ENCODE measurements at regions not wholly inside any gene's neighbourhood (a gene's known extent, or its start where the extent isn't known, plus 50 kb on each side); places are given as distances from the start of the nearest gene placed in this dataset.

GRCh38 chr12:114902665-114903064 lies 218.7 kb upstream of the TBX3 start:
- no CpG with 5 or more reads among the region's 5 CpGs for WGBS (ENCODE audit: extremely low coverage, insufficient coverage, insufficient read length)
- Histone ChIP-seq H2AFZ (ENCODE audit: insufficient read depth, low read length, poor library complexity) (no peak overlapping the region), H2BK12ac (ENCODE audit: low read length) (no peak overlapping the region), H2BK5ac (ENCODE audit: low read depth, low read length, poor library complexity) (no peak overlapping the region), H3K27me3 (ENCODE audit: insufficient read depth, low read length) (no peaks in the 10 kb centered on the region), H4K91ac (ENCODE audit: low read depth, low read length) (no peak overlapping the region), H3K79me2 (ENCODE audit: control insufficient read depth, insufficient read depth, low read length, poor library complexity) (no peaks in the 10 kb centered on the region), H4K12ac (ENCODE audit: low read depth, low read length) (no peak overlapping the region), H3K36me3 (ENCODE audit: control insufficient read depth in 1 of 2, insufficient read depth in 2 of 2, low read length in 2 of 2) (no peaks in the 10 kb centered on the region), H4K8ac (ENCODE audit: low read depth, low read length) (no peak overlapping the region), H3K4ac (ENCODE audit: low read depth, low read length) (no peak overlapping the region), H3K79me1 (ENCODE audit: low read length) (no peaks in the 10 kb centered on the region), H3K9me3 (ENCODE audit: insufficient read depth, low read depth, low read length) (peaks cover 2% of the 10 kb centered on the region), H3K18ac (ENCODE audit: low read length) (no peak overlapping the region), H3K23ac (ENCODE audit: low read length) (no peak overlapping the region), H3K4me2 (ENCODE audit: low read length) (no peak overlapping the region), H2AK5ac (ENCODE audit: low read length) (no peak overlapping the region), H3K4me3 (ENCODE audit: low read depth, low read length) (no peak overlapping the region), H3K14ac (ENCODE audit: low read length) (no peak overlapping the region), H3K4me1 (ENCODE audit: control insufficient read depth in 1 of 2, insufficient read depth in 2 of 2, low read length in 2 of 2) (no peaks in the 10 kb centered on the region), H3K27ac (ENCODE audit: low read depth, low read length) (no peak overlapping the region), H3K9ac (ENCODE audit: low read length) (no peak overlapping the region), H2BK120ac (ENCODE audit: insufficient read depth, low read length, poor library complexity) (no peak overlapping the region)
- no peak for DNase-seq

GRCh38 chr12:114901316-114901715 lies 217.3 kb upstream of the TBX3 start:
- Histone ChIP-seq H3K4me1 (ENCODE audit: control insufficient read depth in 1 of 2, insufficient read depth in 2 of 2, low read length in 2 of 2) (no peaks in the 10 kb centered on the region), H3K27ac (ENCODE audit: low read depth, low read length) (no peak overlapping the region), H2BK5ac (ENCODE audit: low read depth, low read length, poor library complexity) (no peak overlapping the region), H3K14ac (ENCODE audit: low read length) (no peak overlapping the region), H2AFZ (ENCODE audit: insufficient read depth, low read length, poor library complexity) (no peak overlapping the region), H3K9me3 (ENCODE audit: insufficient read depth, low read depth, low read length) (peaks cover 2% of the 10 kb centered on the region), H3K36me3 (ENCODE audit: control insufficient read depth in 1 of 2, insufficient read depth in 2 of 2, low read length in 2 of 2) (no peaks in the 10 kb centered on the region), H3K9ac (ENCODE audit: low read length) (no peak overlapping the region), H2BK120ac (ENCODE audit: insufficient read depth, low read length, poor library complexity) (no peak overlapping the region), H3K27me3 (ENCODE audit: insufficient read depth, low read length) (no peaks in the 10 kb centered on the region), H3K79me1 (ENCODE audit: low read length) (no peaks in the 10 kb centered on the region), H4K8ac (ENCODE audit: low read depth, low read length) (no peak overlapping the region), H4K12ac (ENCODE audit: low read depth, low read length) (no peak overlapping the region), H3K4me2 (ENCODE audit: low read length) (no peak overlapping the region), H3K18ac (ENCODE audit: low read length) (no peak overlapping the region), H3K79me2 (ENCODE audit: control insufficient read depth, insufficient read depth, low read length, poor library complexity) (no peaks in the 10 kb centered on the region), H3K4ac (ENCODE audit: low read depth, low read length) (no peak overlapping the region), H4K91ac (ENCODE audit: low read depth, low read length) (no peak overlapping the region), H3K4me3 (ENCODE audit: low read depth, low read length) (no peak overlapping the region), H3K23ac (ENCODE audit: low read length) (no peak overlapping the region), H2BK12ac (ENCODE audit: low read length) (no peak overlapping the region), H2AK5ac (ENCODE audit: low read length) (no peak overlapping the region)
- WGBS (ENCODE audit: extremely low coverage, insufficient coverage, insufficient read length) = no CpG with 5 or more reads among the region's 4 CpGs
- DNase-seq = no peak

DNA sequence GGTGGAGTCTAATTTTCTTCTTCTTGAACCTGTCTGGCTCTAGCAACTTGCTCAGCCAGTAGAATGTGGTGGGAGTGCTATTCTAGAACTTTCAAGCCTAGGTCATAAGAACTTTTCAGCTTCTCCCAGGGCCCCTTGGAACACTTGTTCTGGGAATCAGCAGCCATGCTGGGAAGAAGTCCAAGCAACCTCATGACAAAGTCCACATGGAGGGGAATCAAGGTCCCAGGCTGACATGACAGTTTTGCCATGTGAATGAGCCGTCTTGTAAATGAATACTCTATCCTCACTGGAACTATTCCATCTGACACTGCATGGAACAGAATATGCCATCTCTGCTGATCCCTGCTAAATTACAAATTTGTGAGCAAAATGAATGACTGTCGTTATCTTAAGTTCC lies 214.2 kb upstream of the TBX3 start:
- H3K4me2 ChIP-seq (ENCODE audit: low read length) = no peak overlapping the region
- DNase-seq = no peak
- H2BK12ac ChIP-seq (ENCODE audit: low read length) = no peak overlapping the region
- H3K14ac ChIP-seq (ENCODE audit: low read length) = no peak overlapping the region
- no peak overlapping the region for H3K18ac ChIP-seq (ENCODE audit: low read length)
- H2BK120ac ChIP-seq (ENCODE audit: insufficient read depth, low read length, poor library complexity) = no peak overlapping the region
- H3K4me3 ChIP-seq (ENCODE audit: low read depth, low read length) = no peak overlapping the region
- no peaks in the 10 kb centered on the region for H3K36me3 ChIP-seq (ENCODE audit: control insufficient read depth in 1 of 2, insufficient read depth in 2 of 2, low read length in 2 of 2)
- H3K27me3 ChIP-seq (ENCODE audit: insufficient read depth, low read length) = no peaks in the 10 kb centered on the region
- peaks cover 2% of the 10 kb centered on the region for H3K79me1 ChIP-seq (ENCODE audit: low read length)
- no CpG with 5 or more reads among the region's 2 CpGs for WGBS (ENCODE audit: extremely low coverage, insufficient coverage, insufficient read length)
- no peak overlapping the region for H3K23ac ChIP-seq (ENCODE audit: low read length)
- no peak overlapping the region for H4K8ac ChIP-seq (ENCODE audit: low read depth, low read length)
- H3K9ac ChIP-seq (ENCODE audit: low read length) = no peak overlapping the region
- H2BK5ac ChIP-seq (ENCODE audit: low read depth, low read length, poor library complexity) = no peak overlapping the region
- H3K79me2 ChIP-seq (ENCODE audit: control insufficient read depth, insufficient read depth, low read length, poor library complexity) = no peaks in the 10 kb centered on the region
- H3K9me3 ChIP-seq (ENCODE audit: insufficient read depth, low read depth, low read length) = no peaks in the 10 kb centered on the region
- no peak overlapping the region for H3K27ac ChIP-seq (ENCODE audit: low read depth, low read length)
- H3K4ac ChIP-seq (ENCODE audit: low read depth, low read length) = no peak overlapping the region
- peaks cover 6 to 9% of the 10 kb centered on the region in 2 experiments for H3K4me1 ChIP-seq (ENCODE audit: control insufficient read depth in 1 of 2, insufficient read depth in 2 of 2, low read length in 2 of 2)
- H4K12ac ChIP-seq (ENCODE audit: low read depth, low read length) = no peak overlapping the region
- no peak overlapping the region for H4K91ac ChIP-seq (ENCODE audit: low read depth, low read length)
- no peak overlapping the region for H2AFZ ChIP-seq (ENCODE audit: insufficient read depth, low read length, poor library complexity)
- H2AK5ac ChIP-seq (ENCODE audit: low read length) = no peak overlapping the region

- no peak overlapping the region for H3K4me3 ChIP-seq (ENCODE audit: low read depth, low read length)
These were observed 211.9 kb upstream of the TBX3 start for GRCh38 chr12:114895827-114896226.

More at GRCh38 chr12:114895827-114896226, 211.9 kb upstream of the TBX3 start:
- no CpG with 5 or more reads among the region's 5 CpGs for WGBS (ENCODE audit: extremely low coverage, insufficient coverage, insufficient read length)
- Histone ChIP-seq H4K91ac (ENCODE audit: low read depth, low read length) (no peak overlapping the region), H3K27ac (ENCODE audit: low read depth, low read length) (no peak overlapping the region), H3K36me3 (ENCODE audit: control insufficient read depth in 1 of 2, insufficient read depth in 2 of 2, low read length in 2 of 2) (no peaks in the 10 kb centered on the region), H3K27me3 (ENCODE audit: insufficient read depth, low read length) (no peaks in the 10 kb centered on the region), H3K9me3 (ENCODE audit: insufficient read depth, low read depth, low read length) (no peaks in the 10 kb centered on the region), H2BK5ac (ENCODE audit: low read depth, low read length, poor library complexity) (no peak overlapping the region), H3K18ac (ENCODE audit: low read length) (no peak overlapping the region), H2BK12ac (ENCODE audit: low read length) (no peak overlapping the region), H3K79me2 (ENCODE audit: control insufficient read depth, insufficient read depth, low read length, poor library complexity) (no peaks in the 10 kb centered on the region), H2BK120ac (ENCODE audit: insufficient read depth, low read length, poor library complexity) (no peak overlapping the region), H3K4ac (ENCODE audit: low read depth, low read length) (no peak overlapping the region), H4K12ac (ENCODE audit: low read depth, low read length) (no peak overlapping the region), H2AFZ (ENCODE audit: insufficient read depth, low read length, poor library complexity) (no peak overlapping the region), H3K14ac (ENCODE audit: low read length) (no peak overlapping the region), H3K4me1 (ENCODE audit: control insufficient read depth in 1 of 2, insufficient read depth in 2 of 2, low read length in 2 of 2) (peaks cover 6 to 9% of the 10 kb centered on the region in 2 experiments), H4K8ac (ENCODE audit: low read depth, low read length) (no peak overlapping the region), H3K4me2 (ENCODE audit: low read length) (no peak overlapping the region), H3K9ac (ENCODE audit: low read length) (no peak overlapping the region), H2AK5ac (ENCODE audit: low read length) (no peak overlapping the region), H3K23ac (ENCODE audit: low read length) (no peak overlapping the region), H3K79me1 (ENCODE audit: low read length) (peaks cover 2% of the 10 kb centered on the region)
- no peak for DNase-seq

All from trophoblast cell (in vitro differentiated cells and primary cell).